ENCODE measurements at regions not wholly inside any gene's neighbourhood (a gene's known extent, or its start where the extent isn't known, plus 50 kb on each side); places are given as distances from the start of the nearest gene placed in this dataset.

GRCh38 chr9:90288275-90288639 is 354.4 kb downstream of the DIRAS2 start:
- TF ChIP-seq CTCF (IDR thresholded peaks at IDR 0.05) (no peak), POLR2A (IDR thresholded peaks at IDR 0.05) (no peak), EP300 (IDR thresholded peaks at IDR 0.05; ENCODE audit: low read depth) (no peak)
